Suppressor macrophage treated with lipopolysaccharide for 4 hours (primary cell): ENCODE measurements at regions not wholly inside any gene's neighbourhood (a gene's known extent, or its start where the extent isn't known, plus 50 kb on each side); places are given as distances from the start of the nearest gene placed in this dataset.

Experiments
- DNase-seq: peaks from one replicate; pipeline ENCODE4 v3.0.0-alpha.2; 2020

DNA sequence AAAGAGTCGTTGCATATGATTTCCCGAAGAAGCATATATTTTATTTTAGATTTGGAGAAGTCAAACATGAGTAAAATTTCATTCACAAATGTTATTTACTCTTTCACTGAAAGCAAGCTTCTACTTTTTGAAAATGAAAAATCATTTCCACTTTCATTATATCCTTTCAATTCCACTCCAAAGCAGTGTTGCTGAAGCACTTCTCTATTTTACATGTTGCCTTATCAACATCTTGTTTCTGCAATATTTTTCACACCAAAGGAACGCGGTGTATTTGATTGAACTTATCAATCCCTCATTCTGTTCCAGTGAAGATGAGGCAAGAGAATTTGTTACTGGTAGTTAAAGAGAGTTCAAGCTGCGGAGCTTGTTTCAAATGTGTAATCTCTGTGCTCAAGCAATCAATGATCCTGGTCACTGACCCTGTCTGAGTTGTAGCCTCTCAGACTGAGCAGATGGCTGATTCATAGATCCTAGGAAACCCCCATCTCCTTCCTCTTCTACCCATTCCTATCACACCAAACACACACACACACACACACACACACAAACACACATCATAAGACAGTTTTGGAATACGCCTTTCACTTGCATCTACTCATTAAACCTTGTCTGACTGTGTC, 236.2 kb upstream of the FLRT2 start:
- DNase-seq: peak; percentile 39

DNA sequence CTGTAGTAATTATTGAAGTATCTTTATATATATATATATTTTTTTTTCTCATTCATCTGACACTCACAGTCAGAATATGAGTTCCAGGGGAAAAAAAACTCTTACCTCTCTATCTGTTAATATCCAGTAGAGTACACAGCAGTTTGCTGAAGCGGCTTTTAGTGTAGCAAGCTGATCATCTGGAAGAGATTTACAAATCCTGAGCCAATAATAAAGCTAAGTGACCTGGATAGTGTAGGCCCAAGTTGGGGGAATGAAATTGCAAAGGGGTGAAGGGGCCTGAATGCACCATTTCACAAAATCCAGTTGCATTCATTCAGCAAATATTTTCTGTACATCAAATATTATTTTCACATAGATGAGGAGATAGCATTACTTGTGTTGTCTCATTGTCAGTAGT, 234.6 kb upstream of the FLRT2 start:
- DNase-seq: no peak

GRCh38 chr14:85296456-85297210, 233.3 kb upstream of the FLRT2 start:
- peak; percentile 52 for DNase-seq

- DNase-seq: no peak
Observed at GRCh38 chr14:85300107-85300506, 229.8 kb upstream of the FLRT2 start.

DNA sequence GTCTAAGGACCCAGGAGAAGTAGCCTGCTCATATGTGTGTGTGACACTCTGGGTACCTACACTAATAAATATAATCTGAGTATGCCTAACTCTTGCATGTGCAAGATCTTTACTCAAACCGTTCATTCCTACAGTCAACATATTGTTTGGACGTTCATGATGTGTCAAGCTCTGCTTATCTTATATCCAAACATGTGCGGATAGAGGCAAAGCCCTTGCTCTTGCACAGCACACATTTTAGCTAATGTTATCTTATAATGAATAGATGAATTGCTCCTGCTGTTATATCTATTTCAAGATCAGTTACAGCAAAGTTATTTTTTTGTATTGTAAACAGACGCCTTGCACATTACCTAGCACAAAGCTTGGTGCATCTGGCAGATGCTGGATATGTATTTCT, 228.4 kb upstream of the FLRT2 start:
- DNase-seq: no peak

DNA sequence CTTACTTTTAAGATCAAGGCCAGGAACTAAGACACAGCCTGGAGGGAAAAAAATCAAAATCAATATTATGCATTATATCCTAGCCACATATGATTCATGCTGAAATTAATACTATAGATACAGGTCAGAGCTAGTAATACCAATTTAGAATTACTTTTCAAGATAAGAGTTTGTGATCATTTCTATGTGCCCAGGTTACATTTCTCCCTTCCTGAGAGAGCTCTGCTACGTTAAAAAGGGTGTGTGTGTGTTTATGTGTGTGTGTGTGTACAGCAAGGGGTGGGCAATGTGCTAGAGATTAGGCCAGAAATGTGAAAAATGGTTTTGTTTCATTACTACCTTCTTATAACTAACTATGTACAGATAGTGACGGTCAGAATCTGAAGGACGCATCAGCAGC, 223.9 kb upstream of the FLRT2 start:
- DNase-seq: no peak

DNA sequence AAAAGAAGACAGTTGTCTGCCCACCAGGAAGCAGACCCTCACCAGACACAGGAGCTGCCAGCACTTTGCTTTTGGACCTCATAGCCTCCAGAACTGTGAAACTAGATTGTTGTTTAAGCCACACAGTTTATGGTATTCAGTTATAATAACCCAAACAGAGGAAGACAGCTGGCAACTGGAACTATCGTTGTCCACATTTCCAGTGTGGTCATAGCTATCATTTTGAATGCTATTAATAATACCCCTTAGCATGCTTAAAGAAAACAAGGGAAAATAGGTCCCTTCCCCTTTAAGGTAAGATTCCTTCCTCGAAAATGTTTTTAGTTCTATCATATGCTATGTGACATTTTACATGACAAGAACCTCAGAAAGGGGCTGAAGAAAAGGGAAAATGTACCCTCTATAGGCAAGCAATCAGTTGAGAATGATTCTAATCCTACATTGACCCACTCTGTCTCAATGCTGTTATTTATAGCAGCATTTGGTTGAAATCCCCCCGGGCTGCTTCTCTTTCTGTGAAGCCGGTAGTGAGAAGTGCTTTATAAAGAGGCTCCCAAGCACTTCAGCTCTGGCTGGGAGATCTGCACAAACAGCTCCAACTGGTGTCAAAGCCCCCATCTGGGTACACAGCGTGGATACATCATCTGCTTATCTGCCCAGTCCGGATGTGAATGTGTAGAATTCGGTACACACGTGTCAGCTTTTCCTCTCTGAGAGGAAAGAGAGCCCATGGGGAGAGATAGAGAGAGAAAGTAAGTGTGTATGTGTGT, 221.2 kb upstream of the FLRT2 start:
- DNase-seq: no peak

- no peak for DNase-seq
Observed at GRCh38 chr14:85310491-85311272, 219.3 kb upstream of the FLRT2 start.

DNA sequence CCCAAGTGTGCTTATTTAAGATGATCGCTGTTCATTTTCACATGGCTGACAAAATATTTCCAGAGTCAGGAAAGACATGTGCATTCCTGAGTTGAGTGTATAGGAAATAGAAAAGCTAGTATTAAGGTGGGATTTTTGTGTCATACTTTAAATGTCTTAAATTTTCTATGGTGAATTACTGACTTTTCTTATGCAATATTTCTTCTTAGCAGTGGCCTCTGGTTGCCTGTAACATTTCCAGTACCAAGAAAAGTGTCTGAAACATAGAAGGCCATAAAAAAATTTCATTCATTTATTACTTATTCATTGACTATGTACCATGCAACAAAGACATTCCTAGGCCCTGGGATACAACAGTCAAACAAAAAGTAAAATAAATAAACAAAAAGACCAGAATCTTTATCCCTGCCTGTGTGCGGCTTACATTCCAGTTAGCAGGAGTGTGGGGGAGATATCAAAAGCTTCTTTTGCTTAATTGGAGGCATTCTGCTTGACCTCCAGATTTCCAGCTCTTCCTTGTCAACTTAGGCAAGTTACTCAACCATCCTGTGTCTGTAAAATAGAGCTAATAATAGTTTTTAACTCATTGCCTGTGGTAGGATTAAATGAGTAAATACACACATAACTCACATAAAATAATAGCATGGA, 216.3 kb upstream of the FLRT2 start:
- DNase-seq: no peak

- DNase-seq: no peak
Observed at GRCh38 chr14:85315290-85315689, 214.7 kb upstream of the FLRT2 start.

GRCh38 chr14:85315733-85316290, 214.1 kb upstream of the FLRT2 start:
- DNase-seq: peak; percentile 23

DNA sequence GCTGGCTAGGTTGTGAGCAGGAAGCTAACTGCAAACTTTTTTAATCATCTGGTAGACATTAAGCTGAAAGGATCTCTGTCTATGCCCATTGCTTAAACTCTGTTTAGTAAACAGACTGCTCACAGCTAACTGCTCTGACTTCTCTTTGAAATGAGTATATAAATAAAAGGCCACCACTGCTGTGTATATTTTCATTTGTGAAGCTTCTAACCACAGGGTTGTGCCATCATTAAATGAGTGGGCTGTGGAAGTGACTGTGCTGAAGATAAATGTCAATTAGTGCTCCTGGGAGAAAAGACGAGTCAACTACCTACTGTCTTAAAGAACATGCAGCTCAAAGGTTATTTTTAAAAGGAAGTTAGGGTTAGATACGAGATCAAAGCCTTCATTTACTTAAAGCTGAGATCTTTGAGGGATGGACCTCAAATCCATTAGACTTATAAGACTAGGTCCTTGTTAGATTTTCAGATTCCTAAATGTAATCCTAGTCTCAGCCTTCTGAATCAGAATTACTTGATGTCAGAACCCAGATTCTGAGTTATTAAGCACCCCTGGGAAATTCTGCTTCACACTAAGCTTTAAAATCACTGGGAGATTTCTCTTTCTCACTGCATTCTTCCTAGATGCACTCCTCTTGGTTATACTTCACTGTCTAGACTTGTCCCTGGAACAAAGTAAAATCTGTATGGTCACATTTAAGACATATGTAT, 213.1 kb upstream of the FLRT2 start:
- DNase-seq: peak; percentile 42

DNA sequence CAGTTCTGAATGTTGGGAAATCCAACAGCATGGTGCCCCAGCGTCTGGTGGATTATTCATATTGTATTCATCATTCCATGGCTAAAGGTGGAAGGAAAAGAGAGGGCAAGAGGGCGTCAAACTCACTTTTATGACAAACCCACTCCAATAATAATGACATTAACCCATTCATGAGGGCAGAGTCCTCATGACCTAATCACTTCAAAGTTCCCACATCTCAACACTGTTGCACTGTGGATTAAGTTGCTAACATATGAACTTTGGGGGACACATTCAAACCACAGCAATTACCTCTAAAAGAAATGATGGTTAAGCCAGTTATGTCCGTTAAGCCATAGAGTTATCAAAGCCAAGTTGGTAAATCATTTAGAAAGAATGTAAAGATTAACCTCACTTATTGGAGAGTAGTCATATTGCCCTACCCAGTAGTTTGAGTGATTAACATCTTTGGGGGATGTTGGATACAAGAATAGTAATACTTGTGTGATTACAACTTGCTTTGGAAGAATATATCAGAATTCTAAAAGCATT, 212.4 kb upstream of the FLRT2 start:
- DNase-seq: no peak

- no peak for DNase-seq
Observed at GRCh38 chr14:85319101-85319500, 210.8 kb upstream of the FLRT2 start.

DNA sequence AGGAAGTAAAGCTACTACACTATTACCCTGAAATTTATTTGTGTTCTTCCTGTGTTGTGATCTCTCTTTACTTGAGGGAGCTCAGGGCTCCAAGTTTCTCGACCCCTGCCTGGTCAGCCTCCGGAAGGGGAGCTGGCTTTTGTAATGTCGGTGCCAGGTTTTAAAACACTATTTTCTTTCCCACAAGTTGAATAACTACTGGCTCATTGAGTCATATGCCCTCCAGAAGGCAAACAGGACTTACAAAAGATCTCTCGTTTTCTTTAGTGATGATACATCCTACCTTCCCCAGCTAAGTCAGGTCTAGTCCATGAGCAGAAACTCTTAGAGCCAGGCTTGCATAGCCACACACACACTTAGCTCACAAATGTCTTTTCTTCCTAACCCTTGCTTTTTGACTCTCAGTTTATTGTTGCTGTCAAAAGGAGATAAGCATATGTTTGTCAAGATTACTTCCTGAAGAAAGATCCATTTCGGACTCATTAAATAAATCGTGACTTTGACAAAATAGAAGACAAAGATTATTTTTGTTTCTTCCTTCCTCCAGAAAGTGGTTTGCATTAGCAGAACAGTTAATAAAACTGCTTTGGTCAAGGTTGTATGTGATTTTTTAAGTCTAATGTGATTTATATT, 209.8 kb upstream of the FLRT2 start:
- DNase-seq: no peak

- DNase-seq: no peak
Observed at GRCh38 chr14:85325134-85326017, 204.6 kb upstream of the FLRT2 start.

DNA sequence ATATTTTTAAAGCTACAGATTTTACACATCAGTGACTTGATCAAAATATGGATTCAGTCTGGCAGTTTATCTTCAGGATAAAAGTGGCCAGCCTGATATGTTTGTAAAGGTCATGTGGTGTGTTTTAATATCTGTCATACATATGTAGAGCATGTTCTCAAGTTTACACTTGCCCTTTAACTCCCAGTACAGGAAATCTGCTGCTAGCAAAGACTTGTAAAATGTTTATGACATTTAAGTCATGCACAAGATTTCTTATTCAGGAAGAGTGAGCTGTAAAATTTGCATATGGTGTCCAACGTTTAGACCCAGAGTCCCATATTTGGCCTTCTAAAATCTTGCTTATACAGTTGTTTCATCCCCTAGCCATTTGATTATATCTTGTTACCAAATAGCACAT, 197.5 kb upstream of the FLRT2 start:
- no peak for DNase-seq

DNA sequence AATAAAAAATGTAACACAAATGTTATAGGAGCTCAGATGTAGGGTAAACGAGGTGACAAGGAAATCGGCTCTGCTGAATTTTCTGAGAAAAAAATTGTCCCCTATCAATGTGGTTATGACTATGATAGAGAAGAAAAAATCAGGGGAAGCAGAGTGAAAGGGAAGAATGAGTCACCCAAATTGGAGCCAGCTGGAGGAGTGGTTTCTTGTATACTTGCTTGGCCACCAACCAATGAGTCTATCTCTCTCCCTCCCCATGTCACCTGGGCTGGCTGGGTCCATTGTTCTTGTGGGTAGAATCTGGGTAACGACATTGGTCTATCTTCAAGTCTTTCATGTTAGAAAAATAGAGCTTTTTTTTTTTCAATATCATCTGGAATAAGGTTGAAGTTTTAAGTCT, 196.6 kb upstream of the FLRT2 start:
- no peak for DNase-seq

DNA sequence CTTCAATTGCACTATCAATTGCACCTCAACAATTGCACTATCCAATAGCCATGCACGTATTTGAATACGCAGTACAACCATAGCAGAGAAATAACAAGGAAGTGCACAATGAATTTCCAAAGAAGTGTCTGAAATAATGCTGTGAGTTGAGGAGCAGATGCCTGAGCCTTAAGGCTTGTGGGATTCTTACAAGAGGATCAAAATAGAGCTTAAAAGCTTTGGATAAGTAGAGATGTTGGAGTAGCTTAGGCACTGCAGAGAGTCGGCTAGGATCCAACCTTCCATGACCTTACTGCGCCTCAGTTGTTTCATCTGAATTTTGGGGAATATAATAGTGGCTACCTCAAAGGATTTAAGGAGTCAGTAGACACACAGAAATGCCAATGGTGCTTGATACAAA, 196.1 kb upstream of the FLRT2 start:
- DNase-seq: no peak

DNA sequence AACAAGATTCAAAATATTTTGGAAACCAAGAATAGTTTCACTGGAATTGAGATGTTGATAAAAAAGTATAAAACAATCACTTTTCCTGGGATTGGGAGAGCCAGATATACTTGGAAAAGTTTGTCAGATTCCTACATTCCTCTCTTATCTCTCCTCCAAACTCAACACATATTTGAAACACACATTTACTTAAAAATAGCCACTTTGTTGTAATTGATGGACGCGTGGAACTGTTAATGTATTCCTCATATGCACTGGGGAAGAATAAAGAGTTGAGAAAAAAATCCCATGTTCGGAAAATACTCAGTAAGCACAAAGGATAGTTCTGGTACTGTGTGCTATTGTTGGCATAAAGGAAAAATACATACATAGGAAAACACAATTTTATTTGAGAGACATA, 195.6 kb upstream of the FLRT2 start:
- no peak for DNase-seq
